NCI-H2171 treated with DMSO at 0.1 percent for 48 hours (cell line): ENCODE measurements at regions not wholly inside any gene's neighbourhood (a gene's known extent, or its start where the extent isn't known, plus 50 kb on each side); places are given as distances from the start of the nearest gene placed in this dataset.
"Not testable (repeated sequence)": the region's sequence is repeated elsewhere in the genome, so short reads cannot be mapped to it uniquely, and the experiment has no call there.

Experiments used
- DNase-seq: peaks from one replicate; lab custom pipeline; 2025; lab: John Stamatoyannopoulos, UW

- no peak for DNase-seq
Measured at GRCh38 chr6:6869094-6869493, 238.7 kb upstream of the RREB1 start.

- no peak for DNase-seq
Measured at GRCh38 chr6:6870921-6871320, 236.8 kb upstream of the RREB1 start.

GRCh38 chr6:6872459-6873344, 235.1 kb upstream of the RREB1 start:
- DNase-seq = no peak

GRCh38 chr6:6873778-6874177, 234.0 kb upstream of the RREB1 start:
- no peak for DNase-seq

- DNase-seq = no peak
Measured at GRCh38 chr6:6875818-6876470, 231.8 kb upstream of the RREB1 start.

- not testable (repeated sequence) for DNase-seq
Measured at GRCh38 chr6:6877792-6878191, 230.0 kb upstream of the RREB1 start.

- DNase-seq = no peak
Measured at GRCh38 chr6:6878887-6879585, 228.7 kb upstream of the RREB1 start.

GRCh38 chr6:6879586-6879974, 228.2 kb upstream of the RREB1 start:
- DNase-seq = not testable (repeated sequence)

GRCh38 chr6:6880745-6881437, 226.9 kb upstream of the RREB1 start:
- no peak for DNase-seq

GRCh38 chr6:6881438-6882225, 226.1 kb upstream of the RREB1 start:
- no peak for DNase-seq

GRCh38 chr6:6882592-6882991, 225.2 kb upstream of the RREB1 start:
- DNase-seq = no peak

GRCh38 chr6:6883011-6883410, 224.8 kb upstream of the RREB1 start:
- DNase-seq = no peak

- no peak for DNase-seq
Measured at GRCh38 chr6:6884193-6884627, 223.6 kb upstream of the RREB1 start.

GRCh38 chr6:6884916-6885315, 222.8 kb upstream of the RREB1 start:
- DNase-seq = no peak

- DNase-seq = no peak
Measured at GRCh38 chr6:6885521-6886170, 222.1 kb upstream of the RREB1 start.

GRCh38 chr6:6886171-6886885, 221.4 kb upstream of the RREB1 start:
- DNase-seq = no peak

GRCh38 chr6:6886886-6887285, 220.9 kb upstream of the RREB1 start:
- DNase-seq = no peak

GRCh38 chr6:6889601-6890000, 218.2 kb upstream of the RREB1 start:
- DNase-seq = no peak

- DNase-seq = no peak
Measured at GRCh38 chr6:6890400-6890858, 217.3 kb upstream of the RREB1 start.

- DNase-seq = no peak
Measured at GRCh38 chr6:6891125-6891721, 216.5 kb upstream of the RREB1 start.
